HG03196 (cell line): ENCODE measurements at regions not wholly inside any gene's neighbourhood (a gene's known extent, or its start where the extent isn't known, plus 50 kb on each side); places are given as distances from the start of the nearest gene placed in this dataset.
A peak's percentile ranks its signal among the peaks of the same experiment; 100 is the strongest.
"Not testable (repeated sequence)": the region's sequence is repeated elsewhere in the genome, so short reads cannot be mapped to it uniquely, and the experiment has no call there.

ENCODE experiments used
- ATAC-seq: cut with Tn5 transposase; IDR thresholded peaks from one replicate; pipeline ENCODE4 v1.9.1; 2021; ENCODE audit not compliant: unreplicated experiment

DNA sequence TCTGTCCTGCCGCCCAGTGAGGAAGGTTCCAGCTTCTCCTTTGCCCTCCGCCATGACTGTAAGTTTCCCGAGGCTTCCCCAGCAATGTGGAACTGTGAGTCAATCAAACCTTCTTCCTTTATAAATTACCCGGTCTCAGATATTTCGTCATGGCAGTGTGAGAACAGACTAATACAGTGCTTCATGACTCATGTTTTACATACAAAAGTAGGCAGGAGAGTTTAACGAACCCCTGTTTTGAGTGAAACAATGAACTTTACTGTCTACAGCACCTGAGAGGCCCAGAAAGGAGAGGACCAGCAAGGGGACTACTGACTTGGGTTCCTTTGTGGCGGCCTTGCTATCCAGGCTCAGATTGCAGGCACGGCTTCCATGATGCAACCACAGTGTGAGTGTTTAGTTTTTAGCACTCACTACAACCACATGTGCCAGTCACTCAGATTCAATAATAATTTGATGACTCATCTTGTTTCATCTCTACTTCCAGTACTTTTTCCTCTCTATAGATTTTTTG, 139.1 kb upstream of the CLINT1 start:
- ATAC-seq, result no peak

DNA sequence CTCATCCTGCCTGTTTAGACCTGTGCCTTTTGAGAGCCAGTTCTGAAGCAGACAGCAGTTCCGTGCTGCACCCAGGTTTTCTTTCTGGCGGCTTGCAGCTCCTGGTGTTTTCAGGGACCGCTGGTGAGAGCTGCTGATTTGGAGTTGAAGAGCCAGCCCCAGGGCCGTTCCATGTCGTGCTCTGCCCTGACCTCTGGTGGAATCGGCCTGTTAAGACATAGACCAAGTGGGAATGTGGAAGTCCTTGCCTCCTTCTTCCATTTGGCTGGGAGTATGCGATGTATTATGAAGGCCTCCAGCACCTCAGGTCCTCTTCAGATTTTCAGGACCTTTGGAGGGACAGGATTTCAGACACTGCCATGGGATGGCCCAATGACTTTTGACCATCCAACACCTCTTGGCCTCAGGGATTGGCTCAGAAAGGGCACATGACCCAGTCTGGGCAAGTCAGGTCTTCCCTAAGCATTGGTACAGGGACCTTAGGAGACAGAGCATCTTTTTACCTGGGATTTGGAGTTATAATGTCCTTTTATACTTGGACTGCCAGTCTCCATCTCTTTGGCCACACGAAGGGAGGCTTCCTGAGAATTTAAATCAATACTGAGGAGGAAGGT, 136.1 kb upstream of the CLINT1 start:
- peak; percentile 58 for ATAC-seq

- no peak for ATAC-seq
Measured at GRCh38 chr5:157993986-157994691, 135.2 kb upstream of the CLINT1 start.

GRCh38 chr5:157993201-157993600, 134.3 kb upstream of the CLINT1 start:
- no peak for ATAC-seq

DNA sequence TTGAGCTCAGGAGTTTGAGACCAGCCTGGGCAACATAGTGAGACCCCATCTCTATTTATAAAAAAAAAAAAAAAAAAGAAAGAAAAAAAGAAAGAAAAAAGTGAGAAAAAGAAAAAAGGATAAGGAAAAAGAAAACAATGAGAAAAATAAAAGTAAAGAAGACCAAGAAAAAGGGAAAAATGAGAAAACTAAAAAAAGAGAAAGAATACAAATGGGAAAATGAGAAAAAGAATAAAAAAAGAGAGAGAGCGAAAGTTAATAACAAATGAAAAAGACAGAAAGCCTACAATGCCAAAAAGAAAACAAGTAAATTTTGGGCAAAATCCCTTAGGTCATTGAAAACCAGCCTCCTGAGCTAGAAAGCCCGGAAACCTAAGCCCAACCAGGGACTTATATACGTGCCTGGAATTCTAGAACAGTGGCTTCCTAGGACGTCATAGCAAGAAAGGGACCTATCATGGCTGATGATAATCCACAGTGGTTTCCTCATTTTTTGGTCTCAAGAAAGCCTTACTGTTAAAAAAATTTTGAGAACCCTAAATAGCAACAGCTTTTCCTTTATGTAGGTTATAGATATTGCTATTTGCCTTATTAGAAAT, 131.7 kb upstream of the CLINT1 start:
- no peak for ATAC-seq

GRCh38 chr5:157989296-157989695, 130.4 kb upstream of the CLINT1 start:
- ATAC-seq, result no peak

GRCh38 chr5:157987259-157987658, 128.3 kb upstream of the CLINT1 start:
- ATAC-seq, result no peak

DNA sequence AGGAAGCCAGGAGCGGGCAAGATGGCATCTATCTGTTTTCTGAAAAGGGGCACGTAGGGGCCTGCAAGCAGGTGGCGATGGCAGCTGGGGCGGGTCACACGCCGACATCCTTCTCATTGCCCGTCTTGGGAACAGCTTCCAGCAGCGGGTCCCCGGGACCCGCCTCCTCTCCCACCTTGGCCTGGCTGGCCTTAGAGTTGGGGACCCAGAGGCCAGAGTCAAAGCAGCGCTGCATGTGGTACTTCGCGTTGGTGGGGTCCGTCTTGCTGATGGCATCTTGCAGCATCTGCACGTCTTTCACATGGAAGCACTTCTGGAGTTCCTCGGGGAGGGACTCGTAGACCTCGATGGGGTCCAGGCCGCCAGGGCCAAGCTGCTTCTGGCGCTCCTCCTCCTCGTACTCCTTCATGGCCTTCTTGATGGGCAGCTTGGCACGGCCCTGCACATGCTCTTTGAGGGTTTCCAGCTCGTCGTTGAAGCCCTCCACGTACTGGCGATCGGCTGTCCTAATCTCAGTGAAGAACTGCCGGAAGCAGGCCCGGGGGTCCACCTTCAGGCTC, 127.6 kb upstream of the CLINT1 start:
- no peak for ATAC-seq

DNA sequence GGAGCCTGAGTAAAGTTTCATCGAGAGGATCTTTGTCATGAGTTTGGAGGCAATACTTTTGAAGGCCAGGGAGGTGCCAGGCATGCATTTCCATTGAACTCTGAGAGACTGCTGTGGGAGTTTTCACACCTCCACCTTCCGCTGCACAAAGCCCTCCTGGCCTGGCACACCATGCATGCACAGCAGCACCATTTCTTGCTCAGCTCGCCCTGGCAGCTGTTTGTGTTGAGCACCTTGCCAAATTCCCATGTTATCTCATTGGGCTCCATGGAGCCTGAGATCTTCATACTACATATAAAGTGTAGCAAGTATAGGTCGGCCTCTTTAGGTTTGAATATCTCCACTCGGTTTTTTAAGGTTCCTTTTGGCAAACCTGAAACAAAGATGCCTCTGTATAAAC, 125.7 kb upstream of the CLINT1 start:
- no peak for ATAC-seq

DNA sequence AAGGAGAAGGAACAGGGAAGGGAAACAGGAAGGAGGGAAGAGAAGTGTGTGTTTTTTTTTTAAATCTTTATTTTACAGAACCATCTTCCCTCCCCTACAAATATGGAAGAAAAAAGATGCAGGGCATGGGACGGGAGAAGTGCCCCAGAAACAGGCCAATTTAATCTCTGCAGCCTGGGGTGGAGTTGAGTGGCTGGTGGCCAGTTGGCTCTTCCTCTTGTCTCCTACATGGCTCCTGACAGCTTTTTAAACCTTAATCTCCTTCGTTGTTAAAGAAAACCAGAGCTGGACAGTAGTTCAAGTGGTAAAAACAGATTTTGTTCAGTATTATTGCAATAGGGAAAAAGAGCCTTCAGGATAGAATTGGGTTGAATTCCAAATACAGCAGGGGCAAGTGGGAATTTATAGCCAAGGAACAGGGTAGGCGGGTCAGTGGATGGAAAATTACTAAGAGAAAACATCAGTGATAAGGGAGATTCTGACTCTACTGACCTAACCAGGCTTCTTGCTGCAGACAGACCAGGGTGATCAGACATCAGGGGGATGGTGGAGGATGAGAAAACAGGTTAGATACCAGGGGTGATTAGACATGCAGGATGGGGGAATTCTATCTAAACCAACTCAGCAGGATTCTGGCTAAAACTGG, 125.1 kb upstream of the CLINT1 start:
- ATAC-seq, result no peak

DNA sequence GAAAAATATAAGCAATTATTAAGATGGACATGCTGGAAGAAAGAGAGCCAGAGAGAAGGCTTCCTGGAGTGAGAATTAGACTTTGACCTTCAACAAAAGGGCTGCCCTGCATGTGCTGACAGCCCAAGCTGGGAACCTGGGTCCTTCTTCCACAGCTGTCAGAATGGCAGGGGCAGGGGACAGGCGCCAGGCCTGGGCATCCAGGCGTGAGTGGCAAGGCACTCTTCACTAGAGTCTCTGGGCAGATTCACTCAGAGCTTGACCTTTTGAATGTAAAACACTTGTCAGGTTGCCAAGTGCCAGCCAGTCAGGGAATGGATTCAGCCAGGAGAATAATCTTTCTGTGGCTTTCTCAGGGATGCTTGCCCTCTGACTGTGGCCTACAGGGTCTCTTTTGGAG, 119.1 kb upstream of the CLINT1 start:
- no peak for ATAC-seq

DNA sequence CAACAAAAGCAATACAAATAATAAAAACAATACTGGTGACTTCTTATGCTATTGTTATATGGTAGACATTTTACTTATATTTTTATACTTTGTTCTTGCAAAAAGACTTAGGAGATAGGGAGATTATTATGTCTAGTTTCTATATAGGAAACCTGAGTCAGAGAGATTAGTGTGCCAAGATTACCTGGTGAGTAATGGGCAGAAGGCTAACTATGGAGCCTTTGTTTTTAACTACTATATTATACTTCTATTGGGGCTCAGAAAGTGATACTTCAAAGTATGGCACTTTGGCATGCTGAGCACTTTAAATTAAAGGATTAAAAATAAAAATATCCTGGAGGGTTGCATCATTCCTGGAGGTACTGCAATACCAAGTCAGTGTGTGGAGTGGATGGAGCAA, 117.5 kb upstream of the CLINT1 start:
- no peak for ATAC-seq

DNA sequence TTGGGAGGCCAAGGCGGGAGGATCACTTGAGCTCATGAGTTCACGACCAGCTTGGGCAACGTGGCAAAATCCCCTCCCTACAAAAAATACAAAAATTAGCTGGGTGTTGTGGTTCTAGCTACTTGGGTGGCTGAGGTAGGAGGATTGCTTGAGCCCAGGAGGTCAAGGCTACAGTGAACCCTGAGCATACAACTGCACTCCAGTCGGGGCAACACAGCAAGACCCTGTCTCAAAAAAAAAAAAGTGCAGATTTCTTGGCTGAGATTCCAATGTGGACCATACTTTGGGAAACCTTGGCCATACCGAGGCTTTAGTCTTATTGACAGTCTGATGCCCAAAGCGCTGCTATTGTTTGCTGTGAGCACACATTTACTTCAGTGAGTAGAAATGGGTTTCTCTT, 113.6 kb upstream of the CLINT1 start:
- ATAC-seq, result no peak

- no peak for ATAC-seq
Measured at GRCh38 chr5:157971571-157972216, 112.7 kb upstream of the CLINT1 start.

GRCh38 chr5:157968570-157968969, 109.6 kb upstream of the CLINT1 start:
- ATAC-seq, result not testable (repeated sequence)

- no peak for ATAC-seq
Measured at GRCh38 chr5:157965989-157966388, 107.0 kb upstream of the CLINT1 start.

DNA sequence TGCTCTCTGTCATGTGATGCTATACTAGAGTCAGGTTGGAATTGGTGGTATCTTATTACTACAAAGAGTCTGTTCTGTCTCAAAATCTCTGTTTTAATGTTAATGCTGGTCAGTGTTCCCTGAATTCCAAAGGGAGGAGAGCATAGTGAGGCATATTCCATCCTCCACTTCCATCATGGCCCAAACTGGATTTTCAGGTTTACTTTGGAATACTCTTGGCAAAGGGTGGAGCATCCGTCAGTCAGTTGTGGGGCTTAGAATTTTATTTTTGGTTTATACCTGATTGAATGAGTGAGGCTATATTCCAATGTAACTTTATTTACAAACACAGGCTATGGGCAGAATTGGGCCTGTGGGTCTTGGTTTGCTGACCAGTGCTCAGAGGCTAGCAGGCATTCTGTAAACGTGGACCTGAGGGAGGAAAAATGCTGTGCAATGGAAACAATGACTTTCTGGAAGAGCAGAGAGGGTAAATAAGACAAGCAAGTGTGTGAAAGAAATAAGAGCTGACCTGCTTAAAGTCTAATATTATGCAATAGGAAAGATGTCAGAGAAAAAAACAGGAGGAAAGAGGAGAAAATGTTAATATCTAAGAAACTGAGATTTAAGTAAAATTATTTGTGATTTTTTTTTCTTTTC, 106.2 kb upstream of the CLINT1 start:
- ATAC-seq, result no peak

- ATAC-seq, result no peak
Measured at GRCh38 chr5:157963761-157964160, 104.8 kb upstream of the CLINT1 start.

DNA sequence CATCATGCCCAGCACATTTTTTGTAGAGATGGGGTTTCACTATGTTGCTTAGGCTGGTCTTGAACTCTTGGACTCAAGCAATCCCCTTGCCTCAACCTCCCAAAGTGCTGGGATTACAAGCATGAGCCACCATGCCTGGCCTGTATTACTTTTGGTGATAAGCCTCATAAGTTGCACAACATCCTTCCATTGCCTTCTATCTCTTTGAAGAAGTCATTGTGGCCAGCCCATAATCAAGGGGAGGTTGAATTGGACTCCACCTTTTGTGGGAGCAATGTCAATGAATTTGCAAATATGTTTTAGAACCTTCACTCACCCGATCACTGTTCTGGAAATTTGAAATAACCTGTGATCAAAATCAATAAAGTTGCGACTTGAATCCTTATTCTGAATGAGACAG, 104.3 kb upstream of the CLINT1 start:
- ATAC-seq, result no peak

DNA sequence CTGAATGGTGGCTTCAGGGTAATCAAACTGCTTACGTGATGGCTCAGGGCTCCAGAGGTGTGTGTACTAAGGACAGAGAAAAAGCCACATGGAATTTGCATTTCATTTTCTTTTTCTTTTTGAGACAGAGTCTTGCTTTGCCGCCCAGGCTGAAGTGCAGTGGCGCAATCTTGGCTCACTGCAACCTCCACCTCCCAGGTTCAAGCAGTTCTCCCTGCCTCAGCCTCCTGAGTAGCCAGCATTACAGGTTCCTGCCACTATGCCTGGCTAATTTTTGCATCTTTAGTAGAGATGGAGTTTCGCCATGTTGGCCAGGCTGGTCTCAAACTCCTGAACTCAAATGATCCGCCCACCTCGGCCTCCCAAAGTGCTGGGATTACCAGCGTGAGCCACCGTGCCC, 103.7 kb upstream of the CLINT1 start:
- ATAC-seq, result not testable (repeated sequence)
